Tibial artery (tissue), 4 donors: ENCODE measurements at regions not wholly inside any gene's neighbourhood (a gene's known extent, or its start where the extent isn't known, plus 50 kb on each side); places are given as distances from the start of the nearest gene placed in this dataset.

ENCODE experiments used
- DNase-seq, 2 donors: peaks; one replicate each; pipeline ENCODE4 v3.0.0-alpha.2; 2019
- H3K27ac ChIP-seq, 2 donors: fragments of 200-600 bp; sonication (generic) in 1 of 2; 1 replicate in 1 of 2; 2 replicates in 1 of 2; pipeline ENCODE4 v1.5.1; 2018 to 2019; ENCODE audit warnings: mild to moderate bottlenecking in 1 of 2
- H3K27me3 ChIP-seq, 2 donors: fragments of 200-600 bp; sonication (generic) in 1 of 2; one replicate each; pipeline versions ENCODE4 v1.5.1 to v1.6.0; 2016 to 2019
- H3K36me3 ChIP-seq, 3 donors: fragments of 200-600 bp; sonication (generic) in 2 of 3; one replicate each; pipeline ENCODE4 v1.5.1; 2016 to 2019; ENCODE audit warnings: mild to moderate bottlenecking in 2 of 3
- H3K4me1 ChIP-seq, 4 donors: fragments of 200-600 bp; sonication (generic) in 2 of 4; 1 replicate in 3 of 4; 2 replicates in 1 of 4; pipeline ENCODE4 v1.5.1; 2016 to 2019
- H3K4me3 ChIP-seq, 2 donors: fragments of 200-600 bp; sonication (generic) in 1 of 2; 1 replicate in 1 of 2; 2 replicates in 1 of 2; pipeline ENCODE4 v1.5.1; 2018 to 2019; ENCODE audit warnings: mild to moderate bottlenecking in 2 of 2
- H3K9me3 ChIP-seq, 3 donors: fragments of 200-600 bp; sonication (generic) in 1 of 3; one replicate each; pipeline ENCODE4 v1.5.1; 2016 to 2019
- CTCF ChIP-seq, 2 experiments: fragments of 200-600 bp in 1 of 2; fragments of 450-650 bp in 1 of 2; IDR thresholded peaks; one replicate each; pipeline ENCODE4 v1.5.1; 2017 to 2019; ENCODE audit warnings: antibody characterized with exemption in 2 of 2, mild to moderate bottlenecking in 1 of 2, moderate library complexity in 1 of 2
- intact Hi-C: fragments of 100-400 bp; cut with DNase I; formaldehyde crosslinking; loops from one replicate; pipeline ENCODE4 v1.15.0; 2023; ENCODE audit warnings: low total_unique reads

DNA sequence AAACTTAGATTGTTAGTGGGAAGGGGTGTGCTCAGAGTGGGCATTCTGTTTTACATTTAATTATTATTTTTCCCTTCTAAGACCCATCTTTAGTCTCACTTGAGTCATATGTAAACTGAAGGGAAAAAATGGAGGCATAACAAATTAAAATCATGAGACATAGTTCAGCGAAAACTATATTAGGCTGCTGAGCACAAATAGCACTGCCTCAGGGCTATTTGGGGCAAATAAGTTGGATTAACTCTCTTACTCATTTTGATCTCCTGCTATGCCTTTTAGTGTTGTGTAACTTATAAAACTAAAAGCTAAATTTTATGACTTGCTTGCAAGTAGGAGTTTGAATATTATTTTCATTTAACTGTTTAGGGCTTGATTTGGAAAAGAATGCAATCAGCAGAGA is 1329.2 kb upstream of the PCDH7 start:
- TF ChIP-seq CTCF (IDR thresholded peaks at IDR 0.05), result no peak
- no peaks in the 10 kb centered on the region for H3K9me3 ChIP-seq
- no peaks in the 10 kb centered on the region for H3K36me3 ChIP-seq
- no peak for DNase-seq
- no peak overlapping the region for H3K4me3 ChIP-seq
- H3K4me1 ChIP-seq, result no peaks in the 10 kb centered on the region
- no peak overlapping the region for H3K27ac ChIP-seq
- H3K27me3 ChIP-seq, result no peaks in the 10 kb centered on the region
- intact Hi-C loops, result no loop called here

DNA sequence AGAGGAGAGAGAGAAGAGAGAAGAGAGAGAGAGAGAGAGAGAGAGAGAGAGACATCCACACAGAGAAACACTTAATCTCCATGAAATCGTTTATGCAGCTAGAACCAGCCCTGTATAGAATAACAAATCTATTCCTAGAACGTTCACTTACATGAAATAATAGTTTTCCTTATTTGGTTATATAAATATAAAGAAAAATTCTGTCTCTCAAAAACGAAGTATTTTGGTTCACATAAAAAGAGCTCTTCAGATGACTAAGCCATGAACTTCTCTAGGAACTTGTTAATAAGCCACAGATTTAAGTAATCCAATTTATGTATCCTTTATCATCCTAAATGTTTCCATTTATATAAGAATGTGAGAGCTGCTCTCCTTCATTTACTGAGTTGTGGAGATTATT is 1315.1 kb upstream of the PCDH7 start:
- H3K4me3 ChIP-seq, result no peak overlapping the region
- H3K36me3 ChIP-seq, result no peaks in the 10 kb centered on the region
- no peak overlapping the region for H3K27ac ChIP-seq
- intact Hi-C loops, result no loop called here
- no peaks in the 10 kb centered on the region for H3K4me1 ChIP-seq
- TF ChIP-seq CTCF (IDR thresholded peaks at IDR 0.05), result no peak
- no peaks in the 10 kb centered on the region for H3K27me3 ChIP-seq
- no peaks in the 10 kb centered on the region for H3K9me3 ChIP-seq
- no peak for DNase-seq

- Histone ChIP-seq H3K36me3 (no peaks in the 10 kb centered on the region), H3K4me3 (no peak overlapping the region), H3K27ac (no peak overlapping the region), H3K9me3 (no peaks in the 10 kb centered on the region), H3K4me1 (no peaks in the 10 kb centered on the region), H3K27me3 (no peaks in the 10 kb centered on the region)
- intact Hi-C loops, result no loop called here
- DNase-seq, result no peak
- no peak for TF ChIP-seq CTCF (IDR thresholded peaks at IDR 0.05)
Observed at GRCh38 chr4:29415771-29416170, 1304.4 kb upstream of the PCDH7 start.

GRCh38 chr4:29423836-29424721 is 1296.1 kb upstream of the PCDH7 start:
- no peaks in the 10 kb centered on the region for H3K4me1 ChIP-seq
- no peak for TF ChIP-seq CTCF (IDR thresholded peaks at IDR 0.05)
- no peak overlapping the region for H3K27ac ChIP-seq
- intact Hi-C loops, result no loop called here
- no peak overlapping the region for H3K4me3 ChIP-seq
- no peaks in the 10 kb centered on the region for H3K36me3 ChIP-seq
- H3K9me3 ChIP-seq, result no peaks in the 10 kb centered on the region
- DNase-seq, result no peak
- no peaks in the 10 kb centered on the region for H3K27me3 ChIP-seq

GRCh38 chr4:29453303-29453820 is 1266.8 kb upstream of the PCDH7 start:
- Histone ChIP-seq H3K27me3 (no peaks in the 10 kb centered on the region), H3K36me3 (no peaks in the 10 kb centered on the region), H3K4me3 (no peak overlapping the region), H3K9me3 (no peaks in the 10 kb centered on the region), H3K27ac (no peak overlapping the region), H3K4me1 (no peaks in the 10 kb centered on the region)
- TF ChIP-seq CTCF (IDR thresholded peaks at IDR 0.05), result no peak
- intact Hi-C loops, result no loop called here
- no peak for DNase-seq
